Ovary (tissue), 3 donors: ENCODE measurements at regions not wholly inside any gene's neighbourhood (a gene's known extent, or its start where the extent isn't known, plus 50 kb on each side); places are given as distances from the start of the nearest gene placed in this dataset.

Source experiments
- EP300 ChIP-seq: sonication (generic); formaldehyde crosslinking; IDR thresholded peaks from one replicate; pipeline ENCODE4 v1.6.1; 2017; ENCODE audit warnings: antibody characterized with exemption
- POLR2A ChIP-seq: fragments of 450-650 bp; IDR thresholded peaks from one replicate; pipeline ENCODE4 v1.6.1; 2017; ENCODE audit warnings: antibody characterized with exemption, mild to moderate bottlenecking, moderate library complexity
- TF ChIP-seq, protein P1 (sequence below), 3 donors: fragments of 450-650 bp in 2 of 3; fragments of 200-600 bp in 1 of 3; IDR thresholded peaks; one replicate each; pipeline versions ENCODE4 v1.5.1 to v1.8.0; 2016 to 2022; ENCODE audit warnings: antibody characterized with exemption in 3 of 3, mild to moderate bottlenecking in 1 of 3
- donor health status: DM: no; HTN: no; CAD: no.

DNA sequence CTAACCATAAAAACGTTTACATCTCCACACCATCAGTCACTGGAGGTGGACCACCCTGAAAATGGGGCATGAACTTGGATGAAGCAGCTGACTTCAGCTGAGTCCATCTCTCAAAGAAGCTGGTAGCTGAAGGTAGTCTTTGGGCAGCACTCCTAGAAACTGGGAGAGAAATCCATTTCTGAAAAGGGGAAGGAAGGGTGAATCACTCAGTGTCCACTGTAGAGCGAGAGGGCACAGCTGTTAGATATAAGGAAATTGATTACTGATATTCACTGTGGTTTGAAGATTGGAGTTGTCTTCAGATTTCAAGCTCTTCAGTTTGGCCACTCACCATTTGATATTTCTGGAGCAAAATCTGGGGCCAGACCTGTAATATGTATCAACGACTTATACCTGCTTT, 499.0 kb upstream of the UBE2E2 start:
- TF ChIP-seq EP300 (no peak), POLR2A (no peak)
- TF ChIP-seq, protein P1, sequence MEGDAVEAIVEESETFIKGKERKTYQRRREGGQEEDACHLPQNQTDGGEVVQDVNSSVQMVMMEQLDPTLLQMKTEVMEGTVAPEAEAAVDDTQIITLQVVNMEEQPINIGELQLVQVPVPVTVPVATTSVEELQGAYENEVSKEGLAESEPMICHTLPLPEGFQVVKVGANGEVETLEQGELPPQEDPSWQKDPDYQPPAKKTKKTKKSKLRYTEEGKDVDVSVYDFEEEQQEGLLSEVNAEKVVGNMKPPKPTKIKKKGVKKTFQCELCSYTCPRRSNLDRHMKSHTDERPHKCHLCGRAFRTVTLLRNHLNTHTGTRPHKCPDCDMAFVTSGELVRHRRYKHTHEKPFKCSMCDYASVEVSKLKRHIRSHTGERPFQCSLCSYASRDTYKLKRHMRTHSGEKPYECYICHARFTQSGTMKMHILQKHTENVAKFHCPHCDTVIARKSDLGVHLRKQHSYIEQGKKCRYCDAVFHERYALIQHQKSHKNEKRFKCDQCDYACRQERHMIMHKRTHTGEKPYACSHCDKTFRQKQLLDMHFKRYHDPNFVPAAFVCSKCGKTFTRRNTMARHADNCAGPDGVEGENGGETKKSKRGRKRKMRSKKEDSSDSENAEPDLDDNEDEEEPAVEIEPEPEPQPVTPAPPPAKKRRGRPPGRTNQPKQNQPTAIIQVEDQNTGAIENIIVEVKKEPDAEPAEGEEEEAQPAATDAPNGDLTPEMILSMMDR (IDR thresholded peaks at IDR 0.05): no peak
